ENCODE measurements at regions not wholly inside any gene's neighbourhood (a gene's known extent, or its start where the extent isn't known, plus 50 kb on each side); places are given as distances from the start of the nearest gene placed in this dataset.
"Not testable (repeated sequence)": the region's sequence is repeated elsewhere in the genome, so short reads cannot be mapped to it uniquely, and the experiment has no call there.

- no peak for FAIRE-seq
These were observed 395.4 kb downstream of the ZNF804A start for GRCh38 chr2:184993746-184994145.

GRCh38 chr2:185006481-185006880, 408.2 kb downstream of the ZNF804A start:
- Histone ChIP-seq H3K27me3 (ENCODE audit: control insufficient read depth, insufficient read depth, low read length) (no peaks in the 10 kb centered on the region), H3K36me3 (ENCODE audit: control insufficient read depth, insufficient read depth, low read length) (no peaks in the 10 kb centered on the region), H3K4me3 (ENCODE audit: low read depth, low read length) (no peak overlapping the region)
- FAIRE-seq: no peak
- no peak for DNase-seq (ENCODE audit: low read depth)
- no peak for TF ChIP-seq CTCF (IDR thresholded peaks at IDR 0.05; ENCODE audit: insufficient read depth, low read length, severe bottlenecking)

More at GRCh38 chr2:184993746-184994145, 395.4 kb downstream of the ZNF804A start:
- Histone ChIP-seq H3K4me3 (ENCODE audit: low read depth, low read length) (no peak overlapping the region), H3K36me3 (ENCODE audit: control insufficient read depth, insufficient read depth, low read length) (no peaks in the 10 kb centered on the region), H3K27me3 (ENCODE audit: control insufficient read depth, insufficient read depth, low read length) (no peaks in the 10 kb centered on the region)
- no peak for DNase-seq (ENCODE audit: low read depth)
- no peak for TF ChIP-seq CTCF (IDR thresholded peaks at IDR 0.05; ENCODE audit: insufficient read depth, low read length, severe bottlenecking)

GRCh38 chr2:185012643-185013042, 414.3 kb downstream of the ZNF804A start:
- Histone ChIP-seq H3K4me3 (ENCODE audit: low read depth, low read length) (no peak overlapping the region), H3K36me3 (ENCODE audit: control insufficient read depth, insufficient read depth, low read length) (no peaks in the 10 kb centered on the region), H3K27me3 (ENCODE audit: control insufficient read depth, insufficient read depth, low read length) (no peaks in the 10 kb centered on the region)
- DNase-seq (ENCODE audit: low read depth): no peak
- no peak for FAIRE-seq
- TF ChIP-seq CTCF (IDR thresholded peaks at IDR 0.05; ENCODE audit: insufficient read depth, low read length, severe bottlenecking): no peak

GRCh38 chr2:185014076-185014475, 415.7 kb downstream of the ZNF804A start:
- TF ChIP-seq CTCF (IDR thresholded peaks at IDR 0.05; ENCODE audit: insufficient read depth, low read length, severe bottlenecking): no peak
- Histone ChIP-seq H3K36me3 (ENCODE audit: control insufficient read depth, insufficient read depth, low read length) (no peaks in the 10 kb centered on the region), H3K4me3 (ENCODE audit: low read depth, low read length) (no peak overlapping the region), H3K27me3 (ENCODE audit: control insufficient read depth, insufficient read depth, low read length) (no peaks in the 10 kb centered on the region)
- FAIRE-seq (no peak), DNase-seq (ENCODE audit: low read depth) (no peak)

GRCh38 chr2:185025891-185026290, 427.6 kb downstream of the ZNF804A start:
- H3K36me3 ChIP-seq (ENCODE audit: control insufficient read depth, insufficient read depth, low read length); H3K27me3 ChIP-seq (ENCODE audit: control insufficient read depth, insufficient read depth, low read length); FAIRE-seq; DNase-seq (ENCODE audit: low read depth); H3K4me3 ChIP-seq (ENCODE audit: low read depth, low read length): not testable (repeated sequence)

GRCh38 chr2:185035906-185036305, 437.6 kb downstream of the ZNF804A start:
- no peak overlapping the region for H3K4me3 ChIP-seq (ENCODE audit: low read depth, low read length)
- TF ChIP-seq CTCF (IDR thresholded peaks at IDR 0.05; ENCODE audit: insufficient read depth, low read length, severe bottlenecking): no peak
- no peaks in the 10 kb centered on the region for H3K27me3 ChIP-seq (ENCODE audit: control insufficient read depth, insufficient read depth, low read length)
- no peaks in the 10 kb centered on the region for H3K36me3 ChIP-seq (ENCODE audit: control insufficient read depth, insufficient read depth, low read length)
- DNase-seq (ENCODE audit: low read depth): no peak
- no peak for FAIRE-seq

All from bronchial epithelial cell (primary cell).